Breast epithelium (tissue), 3 donors: ENCODE measurements at regions not wholly inside any gene's neighbourhood (a gene's known extent, or its start where the extent isn't known, plus 50 kb on each side); places are given as distances from the start of the nearest gene placed in this dataset.

Source experiments
- POLR2A ChIP-seq: fragments of 450-650 bp; IDR thresholded peaks from one replicate; pipeline ENCODE4 v1.6.1; 2016; ENCODE audit warnings: antibody characterized with exemption, mild to moderate bottlenecking, moderate library complexity
- POLR2AphosphoS5 ChIP-seq, 3 donors: sonication (generic); formaldehyde crosslinking; IDR thresholded peaks; one replicate each; pipeline ENCODE4 v1.6.1; 2017; ENCODE audit warnings: antibody characterized with exemption in 3 of 3
- TF ChIP-seq, protein P1 (sequence below), 3 donors: fragments of 450-650 bp; IDR thresholded peaks; one replicate each; pipeline ENCODE4 v1.5.1; 2016 to 2017; ENCODE audit warnings: antibody characterized with exemption in 3 of 3, mild to moderate bottlenecking in 3 of 3, moderate library complexity in 3 of 3

DNA sequence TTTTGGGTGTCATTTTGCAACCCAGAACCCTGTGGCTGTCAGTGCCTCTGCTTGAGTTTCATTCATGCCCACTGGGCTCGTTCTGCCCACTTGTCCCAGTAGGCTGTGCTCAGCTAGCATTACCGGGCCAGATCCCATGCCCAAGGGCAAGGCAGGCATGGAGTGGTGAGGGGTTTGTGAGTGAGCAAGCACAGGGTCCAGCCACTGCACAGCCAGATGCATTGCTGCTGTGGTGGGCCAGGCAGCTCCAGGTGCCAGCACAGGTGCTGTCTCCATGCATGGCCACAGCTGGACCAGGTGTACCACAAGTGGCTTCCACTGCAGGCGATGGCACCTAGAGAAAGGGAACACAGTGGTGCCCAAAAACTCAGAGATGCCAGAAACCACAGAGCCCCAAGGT is 1671.2 kb downstream of the OLFM4 start:
- TF ChIP-seq, protein P1, sequence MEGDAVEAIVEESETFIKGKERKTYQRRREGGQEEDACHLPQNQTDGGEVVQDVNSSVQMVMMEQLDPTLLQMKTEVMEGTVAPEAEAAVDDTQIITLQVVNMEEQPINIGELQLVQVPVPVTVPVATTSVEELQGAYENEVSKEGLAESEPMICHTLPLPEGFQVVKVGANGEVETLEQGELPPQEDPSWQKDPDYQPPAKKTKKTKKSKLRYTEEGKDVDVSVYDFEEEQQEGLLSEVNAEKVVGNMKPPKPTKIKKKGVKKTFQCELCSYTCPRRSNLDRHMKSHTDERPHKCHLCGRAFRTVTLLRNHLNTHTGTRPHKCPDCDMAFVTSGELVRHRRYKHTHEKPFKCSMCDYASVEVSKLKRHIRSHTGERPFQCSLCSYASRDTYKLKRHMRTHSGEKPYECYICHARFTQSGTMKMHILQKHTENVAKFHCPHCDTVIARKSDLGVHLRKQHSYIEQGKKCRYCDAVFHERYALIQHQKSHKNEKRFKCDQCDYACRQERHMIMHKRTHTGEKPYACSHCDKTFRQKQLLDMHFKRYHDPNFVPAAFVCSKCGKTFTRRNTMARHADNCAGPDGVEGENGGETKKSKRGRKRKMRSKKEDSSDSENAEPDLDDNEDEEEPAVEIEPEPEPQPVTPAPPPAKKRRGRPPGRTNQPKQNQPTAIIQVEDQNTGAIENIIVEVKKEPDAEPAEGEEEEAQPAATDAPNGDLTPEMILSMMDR (IDR thresholded peaks at IDR 0.05) = no peak
- no peak for TF ChIP-seq POLR2A
- TF ChIP-seq POLR2AphosphoS5 (IDR thresholded peaks at IDR 0.05) = no peak
